HG02852 (cell line): ENCODE measurements at regions not wholly inside any gene's neighbourhood (a gene's known extent, or its start where the extent isn't known, plus 50 kb on each side); places are given as distances from the start of the nearest gene placed in this dataset.

Source experiments
- ATAC-seq: cut with Tn5 transposase; IDR thresholded peaks from one replicate; pipeline ENCODE4 v1.9.1; 2021; ENCODE audit warnings: mild to moderate bottlenecking, moderate library complexity; ENCODE audit not compliant: unreplicated experiment

DNA sequence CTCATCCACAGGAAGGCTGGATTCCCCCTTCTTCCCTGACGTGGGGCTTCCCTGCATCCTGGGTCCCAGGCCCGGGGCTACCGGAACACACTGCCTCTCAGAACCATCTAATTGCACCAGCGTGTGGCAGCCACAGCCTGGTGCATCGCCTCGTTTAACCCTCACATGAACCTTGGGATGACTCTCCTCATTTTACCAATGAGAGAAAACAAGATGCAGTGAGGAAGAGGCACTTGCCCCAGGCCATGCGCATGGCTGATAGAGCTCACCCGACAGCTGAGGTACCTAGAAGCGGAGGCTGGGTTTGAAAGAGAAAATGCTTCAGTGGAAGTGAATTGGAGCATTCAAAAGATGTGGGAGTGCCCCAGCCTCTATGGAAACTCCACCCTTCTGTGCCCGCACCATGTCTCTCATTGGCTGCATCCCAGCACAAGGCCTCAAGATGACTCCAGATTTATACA, 162.3 kb downstream of the KATNIP start:
- no peak for ATAC-seq

DNA sequence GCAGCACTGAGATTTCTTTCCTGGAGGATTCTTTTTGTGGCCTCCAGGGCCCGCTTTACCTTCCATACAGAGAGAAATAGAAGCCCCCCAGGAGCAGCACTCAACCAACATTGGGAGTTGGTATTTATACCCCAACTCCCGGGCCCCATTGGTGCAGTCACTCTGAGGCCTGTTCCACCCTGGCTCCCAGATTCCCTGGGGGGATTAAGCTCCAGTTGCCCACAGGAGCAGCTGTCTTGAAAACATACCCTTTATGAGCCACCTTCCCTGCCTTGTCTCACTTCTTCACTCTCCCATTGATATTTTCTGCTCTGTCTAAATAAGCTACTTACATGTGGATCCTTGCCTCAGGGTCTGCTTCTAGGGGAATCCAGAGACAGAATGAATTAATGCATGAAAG, 167.8 kb downstream of the KATNIP start:
- ATAC-seq, result no peak

DNA sequence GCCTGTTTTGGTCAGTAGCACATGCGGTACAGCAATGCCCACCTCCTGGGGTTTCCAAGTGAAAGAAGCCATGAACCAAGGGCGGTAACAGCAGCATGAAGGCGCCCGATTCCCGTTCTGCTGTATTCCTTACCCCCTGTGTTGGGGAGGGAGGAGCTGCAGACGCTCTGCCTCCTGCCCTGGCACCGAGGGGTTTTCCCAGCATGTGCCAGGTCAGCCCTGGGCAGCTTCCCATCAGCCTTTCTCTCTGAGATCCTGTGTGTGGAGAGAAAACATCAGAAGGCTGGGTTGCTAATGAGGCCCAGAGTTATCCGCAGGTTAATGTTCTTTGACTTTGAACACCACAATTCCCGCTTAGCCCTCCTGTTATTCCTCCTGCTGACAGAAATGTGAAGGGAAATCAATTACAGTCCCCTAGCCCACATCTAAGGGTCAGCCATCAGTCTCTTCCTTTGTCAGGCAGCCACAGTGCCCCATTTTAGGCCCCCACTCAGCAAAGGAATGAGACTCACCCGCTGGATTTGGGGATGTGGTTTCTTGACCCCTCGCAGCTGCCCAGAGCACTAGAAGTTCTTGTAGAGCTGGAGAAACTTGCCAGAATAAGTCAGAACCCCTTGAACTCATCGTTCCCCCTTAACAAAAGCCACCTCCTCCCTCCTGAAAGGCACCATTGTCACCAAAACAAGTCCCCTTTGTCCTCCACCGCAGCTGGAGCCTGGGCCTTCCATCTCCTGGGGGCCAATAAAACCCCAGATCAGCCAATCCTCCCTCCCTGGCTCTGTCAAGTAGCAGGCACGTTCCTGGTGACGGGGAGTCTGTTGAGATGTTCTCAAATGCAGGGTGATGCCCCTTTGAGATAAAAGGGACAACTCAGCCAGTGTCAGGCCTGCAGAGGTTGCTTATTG, 168.5 kb downstream of the KATNIP start:
- ATAC-seq, result no peak

DNA sequence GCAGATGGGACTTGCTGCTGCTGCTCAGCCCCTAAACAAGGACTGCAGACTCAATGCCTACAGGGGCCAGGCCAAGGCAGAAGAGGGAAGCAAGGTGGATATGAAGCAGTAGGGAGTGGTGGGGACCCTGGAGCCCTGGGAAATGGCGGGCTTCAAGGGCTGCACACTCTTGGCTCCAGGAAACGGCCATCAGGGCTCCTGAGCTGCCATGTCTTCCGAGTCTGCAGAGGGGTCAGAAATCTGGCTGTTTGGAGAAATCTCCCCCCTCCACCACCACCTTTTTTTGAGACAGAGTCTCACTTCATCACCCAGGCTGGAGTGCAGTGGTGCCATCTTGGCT, 169.1 kb downstream of the KATNIP start:
- no peak for ATAC-seq

DNA sequence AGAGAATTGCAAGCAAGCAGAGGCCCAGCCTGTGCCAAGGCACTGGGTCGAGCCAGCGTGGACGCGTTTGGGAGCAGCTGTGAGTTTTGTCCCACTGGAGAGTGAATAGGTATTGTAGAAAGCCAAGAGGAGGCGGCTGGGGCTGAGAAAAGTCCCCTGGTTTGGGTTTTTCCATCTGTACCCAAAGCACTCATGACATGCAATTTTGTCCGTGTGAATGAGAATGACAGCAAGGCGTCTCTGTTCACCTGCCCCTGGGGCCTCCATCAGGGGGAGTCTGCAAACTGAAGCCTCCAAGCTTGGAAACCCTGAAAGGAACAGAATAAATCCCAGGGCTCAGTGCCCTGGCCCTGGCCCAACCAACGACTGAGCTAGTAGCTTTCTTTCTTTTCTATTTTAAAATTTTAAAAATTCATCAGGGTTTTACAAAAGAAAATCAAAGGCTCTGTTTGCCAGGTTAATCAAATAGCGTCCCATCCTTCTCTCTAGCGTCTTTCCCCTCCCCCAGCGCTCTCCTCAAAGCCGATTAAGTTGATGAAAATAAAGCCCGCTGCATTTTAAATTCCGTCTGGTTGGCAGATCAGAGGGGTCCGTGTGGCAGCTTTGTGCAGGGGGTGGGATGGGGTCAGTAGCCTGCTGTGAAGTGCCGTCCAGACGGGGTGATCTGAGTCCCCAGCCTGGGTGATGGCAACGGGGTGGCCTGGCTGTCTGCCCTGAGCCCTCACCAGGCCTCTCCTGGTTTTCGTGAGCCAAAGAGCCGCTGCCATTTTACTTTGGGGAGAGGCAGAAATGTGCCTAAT, 171.0 kb downstream of the KATNIP start:
- ATAC-seq, result no peak

DNA sequence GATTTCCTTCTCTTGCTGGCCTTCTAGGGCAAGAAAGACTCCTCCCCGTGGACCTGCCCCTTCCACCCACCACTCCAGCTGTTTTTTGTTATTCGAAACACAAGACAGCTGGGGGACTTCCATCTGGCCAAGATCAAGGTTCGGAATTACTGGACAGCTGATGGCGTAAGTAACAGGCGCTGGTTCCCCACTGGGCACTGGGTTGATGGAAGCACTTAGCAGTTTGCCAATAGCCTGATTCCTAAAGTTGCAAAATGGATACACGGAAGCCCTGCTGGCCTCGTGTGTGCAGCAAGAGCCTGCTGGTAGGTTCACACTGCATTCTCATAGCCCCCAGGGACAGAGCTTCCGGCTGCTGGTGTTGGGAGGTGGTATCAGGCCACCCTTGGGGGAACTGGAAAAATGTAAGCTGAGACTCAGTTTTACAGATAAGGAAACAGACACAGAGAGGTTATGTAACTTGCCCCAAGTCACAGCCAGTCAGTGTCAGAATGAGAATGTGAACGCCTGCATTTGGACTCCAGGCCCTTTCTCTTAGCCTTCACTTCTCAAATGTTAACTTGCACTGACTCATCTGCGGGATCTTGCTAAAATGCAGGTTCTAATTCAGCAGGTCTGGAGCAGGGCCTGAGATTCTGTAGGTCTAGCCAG, 171.7 kb downstream of the KATNIP start:
- ATAC-seq, result no peak

DNA sequence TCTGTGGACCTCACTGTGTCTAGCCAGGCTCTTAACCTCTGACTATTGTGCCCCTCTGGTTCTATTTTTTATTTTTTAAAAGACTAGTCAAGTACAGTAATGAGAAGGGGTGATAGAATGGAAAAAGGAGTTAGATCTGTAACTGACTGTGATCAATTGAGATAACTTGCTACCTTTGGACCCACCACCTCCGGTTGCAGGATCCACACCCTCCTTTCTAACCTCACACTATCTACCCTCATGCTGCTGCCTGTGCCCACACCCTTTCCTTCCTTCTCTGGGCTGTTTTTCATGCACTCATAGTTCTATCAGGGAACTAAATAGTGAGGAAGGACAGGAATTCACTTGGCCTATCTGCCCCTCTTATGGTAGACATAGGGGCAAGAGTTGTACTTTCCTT, 172.3 kb downstream of the KATNIP start:
- ATAC-seq, result no peak

DNA sequence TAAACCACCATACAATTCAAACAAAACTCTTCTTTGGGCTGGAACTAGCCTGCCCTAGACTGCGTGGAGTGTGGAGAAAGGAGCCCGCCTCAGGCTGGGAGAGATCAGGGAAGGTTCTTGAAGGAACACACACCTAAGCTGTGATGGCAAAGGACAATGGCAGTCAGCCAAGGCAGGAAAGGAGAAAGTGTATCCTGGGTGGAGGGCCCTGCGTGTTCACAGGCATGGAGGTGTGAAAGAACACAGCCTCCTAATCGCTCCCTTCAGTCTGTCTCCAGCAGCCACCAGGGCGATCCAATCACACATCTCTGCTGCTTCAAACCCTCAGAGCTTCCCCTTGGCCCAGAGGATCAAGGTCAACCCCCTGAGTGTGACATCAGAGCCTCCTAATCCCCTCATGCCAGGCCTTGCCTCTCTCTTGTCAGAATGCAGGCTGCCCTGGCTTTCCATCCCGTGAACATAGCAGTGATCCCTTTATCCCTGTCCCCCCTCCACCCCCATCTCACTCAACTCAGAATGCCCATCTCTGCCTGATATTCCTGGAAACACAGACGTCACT, 173.0 kb downstream of the KATNIP start:
- no peak for ATAC-seq

DNA sequence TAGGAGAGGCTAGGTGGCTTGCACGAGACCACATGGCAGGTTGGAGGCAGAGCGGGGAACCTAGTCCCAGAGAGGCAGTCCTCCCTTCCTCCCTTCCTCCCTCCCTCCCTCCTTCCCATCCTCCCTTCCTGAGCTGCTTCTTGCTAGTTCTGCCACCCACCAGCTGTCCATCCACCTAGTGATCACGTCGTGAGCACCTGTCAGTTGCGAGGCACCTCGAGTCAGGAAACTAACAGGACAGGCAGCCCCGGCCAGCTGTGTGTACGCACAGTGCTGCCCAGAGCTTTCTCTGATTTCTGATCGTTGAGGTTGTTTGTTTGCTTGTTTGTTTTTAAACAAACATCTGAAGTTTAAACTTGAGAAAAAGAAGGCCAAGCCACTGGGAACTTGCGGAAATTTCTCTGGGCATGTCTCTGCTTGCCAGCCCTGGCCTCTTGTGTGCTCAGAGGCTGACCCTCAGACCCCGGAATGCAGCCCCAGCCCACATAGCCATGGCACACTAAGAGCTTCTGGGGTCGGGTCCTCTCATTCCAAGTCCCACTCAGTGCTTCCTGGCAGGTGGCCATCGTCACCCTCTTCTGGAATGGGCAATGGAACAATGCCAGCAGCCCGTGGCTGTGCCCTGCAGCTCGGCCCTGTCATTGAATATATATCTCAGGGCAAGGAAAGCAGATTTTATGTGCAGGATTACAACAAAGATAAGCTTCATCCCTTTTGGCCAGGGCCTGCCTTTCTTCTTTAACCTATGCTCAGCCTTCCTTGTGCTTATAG, 174.0 kb downstream of the KATNIP start:
- no peak for ATAC-seq

DNA sequence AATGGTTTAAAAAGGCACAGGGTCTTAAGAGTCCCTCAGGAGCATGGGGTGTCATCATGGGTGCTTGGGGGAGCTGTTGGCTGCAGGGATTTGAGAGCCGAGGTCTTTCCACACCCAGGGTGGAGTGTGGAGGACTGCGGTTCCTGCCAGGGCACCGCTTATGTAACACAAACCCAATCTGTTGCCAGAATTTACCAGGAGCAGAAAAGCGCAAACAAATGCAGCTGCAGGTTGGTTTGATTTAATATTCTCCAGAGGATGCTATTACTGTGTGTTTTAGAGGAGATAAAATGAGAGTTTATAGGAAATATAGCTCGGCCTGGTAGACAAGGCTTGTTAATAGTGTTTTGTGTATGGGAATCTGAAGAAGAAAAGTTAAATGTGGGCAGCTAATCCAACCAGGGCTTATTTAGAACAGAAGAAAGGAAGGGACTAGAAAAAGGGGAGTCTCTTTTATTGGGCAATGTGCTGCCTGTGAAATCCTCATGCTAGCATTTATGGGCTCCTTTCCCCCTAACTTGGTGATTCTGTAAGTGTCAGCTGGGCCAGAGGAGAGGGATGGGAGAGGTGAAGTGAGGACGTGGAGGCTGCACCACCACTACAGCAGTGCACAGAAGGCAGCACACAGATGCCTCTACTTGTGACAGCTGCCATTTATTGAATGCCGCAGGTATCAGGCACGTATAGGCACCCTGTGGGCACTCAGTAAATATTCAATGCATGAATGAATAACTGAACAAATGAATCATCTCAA, 174.7 kb downstream of the KATNIP start:
- no peak for ATAC-seq

DNA sequence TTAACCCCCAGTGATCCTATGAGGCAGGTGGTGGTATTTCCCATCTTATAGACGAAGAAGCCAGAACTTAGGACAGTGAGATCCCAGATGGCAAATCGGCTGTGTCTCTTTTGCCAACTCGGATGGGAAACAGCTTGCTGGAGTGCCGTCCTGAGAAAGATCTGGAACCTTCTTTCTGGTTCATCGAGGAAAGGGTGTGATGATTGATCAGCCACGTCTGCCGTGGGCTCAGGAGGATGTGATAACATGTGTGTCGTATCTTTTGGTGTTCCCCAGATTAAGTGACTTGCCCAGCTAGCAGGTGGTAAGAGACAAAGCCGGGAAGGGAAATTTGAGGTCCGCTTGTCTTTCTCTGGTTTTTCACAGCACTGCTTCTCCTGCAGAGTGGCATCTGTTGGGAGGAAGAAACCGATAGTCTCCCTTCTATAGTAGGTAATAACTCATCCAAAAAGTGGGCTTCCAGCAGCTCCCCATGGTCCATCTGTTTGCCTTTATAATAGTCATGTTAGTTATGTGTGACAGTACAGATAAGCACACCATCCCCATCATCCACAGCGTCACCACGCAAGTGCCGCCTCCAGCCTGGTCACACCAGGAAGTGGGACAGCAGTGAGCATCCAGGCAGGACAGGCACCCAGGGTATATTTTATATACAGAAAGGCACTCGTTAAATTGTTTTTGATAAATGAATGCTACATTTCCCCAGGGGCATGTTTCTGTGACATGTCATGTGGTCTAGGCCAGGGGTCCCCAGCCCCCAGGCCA, 175.5 kb downstream of the KATNIP start:
- no peak for ATAC-seq

DNA sequence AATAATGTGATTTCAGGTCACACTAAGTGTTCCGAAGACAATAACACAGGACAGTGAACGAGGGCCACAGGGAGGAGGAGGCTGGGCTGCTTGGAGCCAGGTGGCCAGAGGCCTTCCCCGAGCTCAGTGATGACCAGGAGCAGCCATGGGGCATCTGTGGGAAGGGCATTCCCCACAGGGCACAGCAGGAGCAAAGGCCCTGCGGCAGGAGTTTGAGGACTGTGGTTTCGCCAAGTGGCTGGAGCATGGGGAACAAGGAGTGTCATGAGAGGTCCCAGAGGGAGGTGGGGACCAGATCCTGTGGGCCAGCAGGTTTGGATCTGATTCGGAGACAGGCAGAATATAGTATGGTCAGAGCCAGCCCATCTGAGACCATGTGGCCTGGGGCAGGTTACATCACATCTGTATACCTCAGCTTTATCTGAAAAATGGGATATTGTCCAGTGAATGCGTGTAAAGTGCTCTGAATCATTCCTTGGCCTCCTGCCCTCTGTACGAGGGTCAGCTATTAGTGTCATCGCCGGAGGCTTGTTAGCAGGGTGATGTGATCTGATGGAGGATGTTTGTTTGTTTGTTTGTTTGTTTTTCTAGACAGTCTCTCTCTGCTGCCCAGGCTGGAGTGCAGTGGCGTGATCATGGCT, 176.8 kb downstream of the KATNIP start:
- no peak for ATAC-seq

DNA sequence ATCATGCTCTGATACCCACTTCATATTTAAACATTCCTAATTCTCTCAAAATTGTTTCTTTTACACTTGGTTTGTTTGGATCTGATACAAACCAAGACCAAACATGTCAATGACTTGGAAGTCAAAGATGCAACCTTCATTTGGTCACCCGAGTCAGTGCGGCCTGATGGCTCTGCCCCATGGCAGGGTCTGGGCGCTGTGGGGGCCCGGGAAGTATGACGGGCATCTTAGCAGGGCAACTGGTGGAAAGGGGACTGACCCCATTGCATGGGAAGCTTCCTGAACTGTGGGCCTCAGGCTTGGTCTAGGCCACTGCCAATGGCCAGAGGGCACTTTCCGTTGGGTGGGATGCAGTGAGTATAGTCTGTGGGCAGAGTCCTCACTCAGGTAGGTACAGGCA, 178.0 kb downstream of the KATNIP start:
- no peak for ATAC-seq

DNA sequence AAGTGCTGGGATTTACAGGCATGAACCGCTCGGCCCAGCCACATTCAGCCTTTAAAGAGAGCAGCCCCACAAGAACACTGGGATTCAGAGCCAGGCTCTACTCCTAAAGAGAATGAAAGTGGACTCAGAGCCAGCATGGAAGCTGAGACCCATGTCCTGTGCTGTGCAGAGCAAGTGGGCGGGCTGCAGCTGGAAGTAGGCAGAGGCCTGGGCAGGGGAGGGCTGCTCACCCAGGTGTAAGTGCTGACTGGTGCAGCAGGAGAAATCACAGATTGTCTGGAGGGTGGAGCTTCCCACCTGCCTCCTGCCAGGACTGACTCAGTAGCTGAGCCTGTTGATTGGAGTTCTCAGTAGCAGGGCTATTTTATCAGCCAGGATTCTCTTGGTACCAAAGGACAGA, 178.7 kb downstream of the KATNIP start:
- ATAC-seq, result no peak

DNA sequence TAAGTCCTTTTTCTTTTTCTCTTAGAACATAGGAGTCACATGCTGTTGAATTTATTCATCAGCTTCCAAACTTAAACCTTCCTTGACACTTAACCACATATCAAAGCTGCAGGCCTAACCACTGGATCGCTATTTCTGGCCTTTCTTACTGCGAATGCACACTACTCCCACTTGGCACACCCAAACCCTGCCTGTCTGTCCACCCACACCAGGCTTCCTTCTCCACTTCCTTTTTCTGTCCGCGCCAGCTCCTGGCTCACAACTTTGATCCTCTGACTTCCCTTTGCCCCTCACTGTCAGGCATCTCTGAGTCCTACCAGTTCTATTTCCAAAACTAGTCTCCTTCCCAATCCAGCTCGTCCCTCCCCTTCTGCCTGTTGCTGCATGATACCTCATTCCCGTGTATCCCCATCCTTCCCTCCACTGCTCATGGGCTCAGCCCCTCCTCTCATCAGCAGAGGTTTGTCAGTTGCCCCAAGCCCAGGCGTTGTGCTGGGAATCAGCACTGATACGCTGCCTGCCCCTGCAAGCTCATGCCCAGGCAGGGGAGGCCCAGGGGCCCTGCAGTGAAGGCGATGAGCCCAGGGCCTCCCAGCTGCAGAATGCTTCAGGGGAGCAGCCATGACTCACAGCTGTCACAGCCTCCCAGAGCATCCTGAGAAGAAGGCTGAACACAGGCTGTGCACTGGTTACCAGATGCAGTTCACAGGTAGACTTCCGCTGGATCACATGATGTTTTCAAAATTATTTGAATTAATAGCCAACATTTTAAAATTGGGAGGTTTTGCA, 179.8 kb downstream of the KATNIP start:
- no peak for ATAC-seq

DNA sequence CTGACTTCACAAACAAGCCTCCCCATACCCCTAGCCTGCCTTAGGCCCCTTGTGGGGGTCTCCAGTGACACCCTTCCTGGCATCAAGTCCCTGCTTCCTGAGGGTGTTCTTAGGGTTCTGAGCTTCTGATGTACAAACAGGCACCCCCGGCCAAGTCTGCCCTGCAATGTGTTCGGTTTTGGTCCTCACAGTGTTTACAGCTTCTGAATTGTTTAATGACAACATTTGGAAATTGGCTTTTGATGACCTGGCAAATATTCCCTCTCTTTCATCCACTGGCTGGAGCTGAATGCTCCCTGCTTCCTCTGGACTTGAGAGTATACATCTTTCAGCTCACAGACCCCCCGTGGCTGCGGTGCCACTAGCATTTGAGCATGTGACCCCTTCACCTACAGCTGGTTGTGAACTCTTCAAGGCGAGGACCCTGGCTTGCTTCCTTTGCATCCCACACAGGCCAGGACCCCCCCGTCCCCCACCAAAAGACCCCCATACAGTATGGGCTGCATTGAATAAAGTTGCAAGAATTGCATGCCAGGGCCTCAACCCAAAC, 180.8 kb downstream of the KATNIP start:
- ATAC-seq, result no peak

DNA sequence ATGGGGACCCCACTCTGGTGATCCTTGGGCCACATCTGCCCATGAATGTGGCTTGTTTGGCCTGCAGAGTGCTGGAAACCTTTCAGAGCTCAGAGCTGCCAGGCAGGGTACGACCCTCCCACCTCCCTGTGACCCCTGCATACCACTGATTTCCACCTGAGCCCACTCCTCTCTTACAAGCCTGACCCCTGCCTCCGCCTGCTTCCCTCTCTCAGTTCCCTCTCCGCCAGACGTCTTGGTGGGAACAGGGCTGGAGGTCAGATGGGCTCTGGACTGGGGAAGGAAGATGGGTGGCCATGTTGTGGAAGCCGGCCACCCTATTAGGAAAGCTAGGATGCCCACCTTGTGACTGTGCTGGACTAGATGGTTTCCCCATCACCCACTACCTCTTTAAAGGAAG, 185.1 kb downstream of the KATNIP start:
- no peak for ATAC-seq

DNA sequence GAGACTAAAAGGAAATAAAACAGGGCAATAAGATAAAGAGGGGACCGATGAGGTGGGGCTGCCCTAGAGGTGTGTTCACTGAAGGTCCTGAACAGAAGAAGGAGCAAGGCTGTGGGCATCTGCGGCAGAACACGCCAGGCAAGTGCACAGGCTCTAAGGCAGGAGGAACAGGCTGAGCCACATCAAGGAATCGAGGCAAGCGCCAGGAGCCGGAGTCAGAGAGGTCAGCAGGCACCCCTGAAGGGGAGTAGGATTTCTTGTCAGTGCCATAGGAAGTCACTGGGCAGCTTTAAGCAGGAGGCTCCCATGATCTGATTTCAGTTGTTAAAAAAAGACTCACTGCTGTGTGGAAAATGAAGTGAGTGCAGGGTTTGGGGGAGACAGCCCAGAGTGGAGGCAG, 186.5 kb downstream of the KATNIP start:
- ATAC-seq, result no peak
